Neuronal stem cell (in vitro differentiated cells): ENCODE measurements at regions not wholly inside any gene's neighbourhood (a gene's known extent, or its start where the extent isn't known, plus 50 kb on each side); places are given as distances from the start of the nearest gene placed in this dataset.

Source experiments
- DNase-seq: peaks from one replicate; pipeline ENCODE4 v3.0.0-alpha.2; 2013; ENCODE audit warnings: low spot score
- H2AFZ ChIP-seq: one replicate; pipeline ENCODE4 v1.6.1; 2013; ENCODE audit warnings: mild to moderate bottlenecking, low read length, inconsistent platforms
- H2AK5ac ChIP-seq: 2 replicates; pipeline ENCODE4 v1.6.1; 2013; ENCODE audit warnings: low read depth, mild to moderate bottlenecking, inconsistent platforms, low read length, moderate library complexity, mixed read lengths
- H2BK120ac ChIP-seq: 2 replicates; pipeline ENCODE4 v1.6.1; 2013; ENCODE audit warnings: low read depth, mild to moderate bottlenecking, inconsistent platforms, low read length, moderate library complexity, mixed read lengths
- H2BK12ac ChIP-seq: one replicate; pipeline ENCODE4 v1.6.1; 2013; ENCODE audit warnings: low read length, inconsistent platforms
- H2BK15ac ChIP-seq: 2 replicates; pipeline ENCODE4 v1.6.1; 2013; ENCODE audit warnings: mild to moderate bottlenecking, low read length, inconsistent platforms, mixed read lengths
- H2BK5ac ChIP-seq: one replicate; pipeline ENCODE4 v1.6.1; 2013; ENCODE audit warnings: inconsistent platforms, mild to moderate bottlenecking, low read length, moderate library complexity
- H3K14ac ChIP-seq: one replicate; pipeline ENCODE4 v1.6.1; 2013; ENCODE audit warnings: low read length, inconsistent platforms
- H3K18ac ChIP-seq: 2 replicates; pipeline ENCODE4 v1.6.1; 2013; ENCODE audit warnings: low read length, inconsistent platforms
- H3K23ac ChIP-seq: 2 replicates; pipeline ENCODE4 v1.6.1; 2013; ENCODE audit warnings: low read depth, mild to moderate bottlenecking, mixed read lengths, low read length, inconsistent platforms; ENCODE audit not compliant: poor library complexity
- H3K27ac ChIP-seq: replicated peaks from 3 replicates; pipeline ENCODE4 v1.5.1; 2013; ENCODE audit warnings: low read length, inconsistent platforms
- H3K27me3 ChIP-seq, 3 experiments: 2 replicates each; pipeline ENCODE4 v1.6.1; 2013; ENCODE audit warnings: low read length in 3 of 3, mild to moderate bottlenecking in 2 of 3, inconsistent platforms in 1 of 3, low read depth in 1 of 3, mixed read lengths in 1 of 3, moderate library complexity in 1 of 3; ENCODE audit not compliant: control insufficient read depth in 3 of 3, insufficient read depth in 3 of 3
- H3K36me3 ChIP-seq, 2 donors: replicated peaks in 1 of 2; 2 replicates each; pipeline ENCODE4 v1.6.1; 2013; ENCODE audit warnings: low read length in 2 of 2; ENCODE audit not compliant: control insufficient read depth in 2 of 2, insufficient read depth in 2 of 2
- H3K4ac ChIP-seq: 2 replicates; pipeline ENCODE4 v1.6.1; 2013; ENCODE audit warnings: inconsistent platforms, mild to moderate bottlenecking, low read length, moderate library complexity
- H3K4me1 ChIP-seq, 2 donors: 1 replicate in 1 of 2; 2 replicates in 1 of 2; pipeline ENCODE4 v1.6.1; 2013; ENCODE audit warnings: low read length in 2 of 2, low read depth in 1 of 2; ENCODE audit not compliant: control insufficient read depth in 2 of 2, insufficient read depth in 1 of 2
- H3K4me2 ChIP-seq: one replicate; pipeline ENCODE4 v1.6.1; 2013; ENCODE audit warnings: mild to moderate bottlenecking, low read length, inconsistent platforms; ENCODE audit not compliant: insufficient read depth, poor library complexity, severe bottlenecking
- H3K4me3 ChIP-seq, 2 donors: 2 replicates each; pipeline ENCODE4 v1.5.1; 2013; ENCODE audit warnings: low read length in 2 of 2, mild to moderate bottlenecking in 2 of 2, inconsistent platforms in 1 of 2, moderate library complexity in 1 of 2
- H3K79me1 ChIP-seq: one replicate; pipeline ENCODE4 v1.6.1; 2013; ENCODE audit warnings: low read depth, mild to moderate bottlenecking, inconsistent platforms, low read length, moderate library complexity
- H3K9ac ChIP-seq: one replicate; pipeline ENCODE4 v1.6.1; 2013; ENCODE audit warnings: mild to moderate bottlenecking, low read depth, low read length, inconsistent platforms; ENCODE audit not compliant: poor library complexity
- H3K9me3 ChIP-seq, 2 donors: replicated peaks in 1 of 2; 2 replicates each; pipeline versions ENCODE3 to v1.6.1; 2013; ENCODE audit warnings: low read length in 2 of 2, mild to moderate bottlenecking in 2 of 2, inconsistent platforms in 1 of 2, low read depth in 1 of 2, mixed read lengths in 1 of 2, moderate library complexity in 1 of 2; ENCODE audit not compliant: control insufficient read depth in 2 of 2, insufficient read depth in 1 of 2
- H4K8ac ChIP-seq: one replicate; pipeline ENCODE4 v1.6.1; 2013; ENCODE audit warnings: low read depth, mild to moderate bottlenecking, inconsistent platforms, low read length, moderate library complexity
- H4K91ac ChIP-seq: one replicate; pipeline ENCODE4 v1.6.1; 2013; ENCODE audit warnings: low read length, low read depth, mild to moderate bottlenecking, inconsistent platforms; ENCODE audit not compliant: poor library complexity
- WGBS, 2 donors: extraction: QIAGEN DNeasy Blood & Tissue Kit; methylation state at CpG; one replicate each; pipeline ENCODE4 v1.1.7; 2013; ENCODE audit warnings: missing lambda C conversion rate in 2 of 2, mixed read lengths in 1 of 2; ENCODE audit not compliant: insufficient read length in 2 of 2, insufficient replicate concordance in 1 of 2; ENCODE audit errors: extremely low coverage in 2 of 2; 5-methylcytosine and 5-hydroxymethylcytosine counted together

GRCh38 chr3:110708156-110708555, 363.5 kb upstream of the NECTIN3 start:
- no peak overlapping the region for H4K8ac ChIP-seq
- no peak overlapping the region for H3K4ac ChIP-seq
- no peaks in the 10 kb centered on the region for H3K9me3 ChIP-seq
- no peak overlapping the region for H3K23ac ChIP-seq
- DNase-seq = no peak
- no peak overlapping the region for H3K14ac ChIP-seq
- no peak overlapping the region for H3K4me2 ChIP-seq
- H4K91ac ChIP-seq = no peak overlapping the region
- no CpG with 5 or more reads among the region's 1 CpG for WGBS, 2 donors
- H3K27me3 ChIP-seq = no peaks in the 10 kb centered on the region
- H3K9ac ChIP-seq = no peak overlapping the region
- H3K4me3 ChIP-seq = no peak overlapping the region
- no peak overlapping the region for H3K27ac ChIP-seq
- no peak overlapping the region for H3K18ac ChIP-seq
- no peak overlapping the region for H2BK120ac ChIP-seq
- H2BK5ac ChIP-seq = no peak overlapping the region
- no peaks in the 10 kb centered on the region for H3K79me1 ChIP-seq
- no peak overlapping the region for H2AK5ac ChIP-seq
- no peak overlapping the region for H2BK12ac ChIP-seq
- no peak overlapping the region for H2BK15ac ChIP-seq
- no peaks in the 10 kb centered on the region for H3K4me1 ChIP-seq
- no peaks in the 10 kb centered on the region for H3K36me3 ChIP-seq
- no peak overlapping the region for H2AFZ ChIP-seq

GRCh38 chr3:110710156-110710555, 361.5 kb upstream of the NECTIN3 start:
- no peaks in the 10 kb centered on the region for H3K27me3 ChIP-seq
- no peak overlapping the region for H2BK5ac ChIP-seq
- no peak overlapping the region for H4K91ac ChIP-seq
- no peak overlapping the region for H2BK12ac ChIP-seq
- H3K36me3 ChIP-seq = no peaks in the 10 kb centered on the region
- H2BK120ac ChIP-seq = no peak overlapping the region
- no peak overlapping the region for H3K23ac ChIP-seq
- DNase-seq = no peak
- no peak overlapping the region for H2AFZ ChIP-seq
- no peak overlapping the region for H3K4me3 ChIP-seq
- no peak overlapping the region for H3K14ac ChIP-seq
- no peak overlapping the region for H2BK15ac ChIP-seq
- H2AK5ac ChIP-seq = no peak overlapping the region
- H3K18ac ChIP-seq = no peak overlapping the region
- no peaks in the 10 kb centered on the region for H3K9me3 ChIP-seq
- H4K8ac ChIP-seq = no peak overlapping the region
- WGBS, 2 donors = no CpG with 5 or more reads among the region's 7 CpGs
- H3K27ac ChIP-seq = no peak overlapping the region
- no peaks in the 10 kb centered on the region for H3K4me1 ChIP-seq
- no peak overlapping the region for H3K9ac ChIP-seq
- no peak overlapping the region for H3K4me2 ChIP-seq
- H3K4ac ChIP-seq = no peak overlapping the region
- no peaks in the 10 kb centered on the region for H3K79me1 ChIP-seq

- H2AK5ac ChIP-seq = no peak overlapping the region
- no peak overlapping the region for H3K14ac ChIP-seq
- H4K91ac ChIP-seq = no peak overlapping the region
- H3K4me2 ChIP-seq = no peak overlapping the region
- no peak overlapping the region for H2BK12ac ChIP-seq
- H3K4me3 ChIP-seq = no peak overlapping the region
- DNase-seq = no peak
- no peak overlapping the region for H3K9ac ChIP-seq
- no peak overlapping the region for H3K23ac ChIP-seq
- no peak overlapping the region for H3K27ac ChIP-seq
- no peaks in the 10 kb centered on the region for H3K36me3 ChIP-seq
- no peak overlapping the region for H4K8ac ChIP-seq
- H3K4me1 ChIP-seq = no peaks in the 10 kb centered on the region
- no peaks in the 10 kb centered on the region for H3K27me3 ChIP-seq
- H3K9me3 ChIP-seq = no peaks in the 10 kb centered on the region
- H2AFZ ChIP-seq = no peak overlapping the region
- WGBS, 2 donors = no CpG with 5 or more reads among the region's 1 CpG
- no peak overlapping the region for H3K4ac ChIP-seq
- no peak overlapping the region for H3K18ac ChIP-seq
- H2BK120ac ChIP-seq = no peak overlapping the region
- H2BK15ac ChIP-seq = no peak overlapping the region
- H3K79me1 ChIP-seq = no peaks in the 10 kb centered on the region
- H2BK5ac ChIP-seq = no peak overlapping the region
These were observed 361.0 kb upstream of the NECTIN3 start for GRCh38 chr3:110710603-110711002.

- Histone ChIP-seq H3K4me3 (no peak overlapping the region), H3K4me2 (no peak overlapping the region), H3K9ac (no peak overlapping the region), H3K27ac (no peak overlapping the region), H2AK5ac (no peak overlapping the region), H4K91ac (no peak overlapping the region), H4K8ac (no peak overlapping the region), H3K27me3 (no peaks in the 10 kb centered on the region), H2BK12ac (no peak overlapping the region), H3K4ac (no peak overlapping the region), H3K9me3 (no peaks in the 10 kb centered on the region), H2AFZ (no peak overlapping the region), H2BK120ac (no peak overlapping the region), H2BK5ac (no peak overlapping the region), H3K23ac (no peak overlapping the region), H2BK15ac (no peak overlapping the region), H3K36me3 (no peaks in the 10 kb centered on the region), H3K14ac (no peak overlapping the region), H3K18ac (no peak overlapping the region), H3K79me1 (no peaks in the 10 kb centered on the region), H3K4me1 (no peaks in the 10 kb centered on the region)
- no CpG with 5 or more reads among the region's 1 CpG for WGBS, 2 donors
- DNase-seq = no peak
These were observed 360.3 kb upstream of the NECTIN3 start for GRCh38 chr3:110711130-110711832.
